Activated naive CD8-positive, alpha-beta T cell treated with anti-CD3 and anti-CD28 coated beads, Interleukin-2, amount 50 U/mL, for 24 hours (primary cell): ENCODE measurements at regions not wholly inside any gene's neighbourhood (a gene's known extent, or its start where the extent isn't known, plus 50 kb on each side); places are given as distances from the start of the nearest gene placed in this dataset.

Source experiments
- ATAC-seq: fragments of 150-1000 bp; cut with Tn5 transposase; one replicate; pipeline ENCODE4 v1.10.0; 2021
- DNase-seq: peaks from one replicate; pipeline ENCODE4 v3.0.0; 2021
- H3K27ac Mint-ChIP-seq: one replicate; pipeline ENCODE4 v1.8.0; 2021; ENCODE audit warnings: mild to moderate bottlenecking, mixed read lengths
- H3K27me3 Mint-ChIP-seq: one replicate; pipeline ENCODE4 v1.8.0; 2021; ENCODE audit warnings: mixed read lengths
- H3K36me3 Mint-ChIP-seq: one replicate; pipeline ENCODE4 v1.8.0; 2021; ENCODE audit warnings: low read depth, mixed read lengths
- H3K4me1 Mint-ChIP-seq: one replicate; pipeline ENCODE4 v1.8.0; 2021; ENCODE audit warnings: mixed read lengths
- H3K4me3 Mint-ChIP-seq: one replicate; pipeline ENCODE4 v1.8.0; 2021; ENCODE audit warnings: mild to moderate bottlenecking, moderate library complexity, mixed read lengths
- H3K9me3 Mint-ChIP-seq: one replicate; pipeline ENCODE4 v1.8.0; 2021; ENCODE audit warnings: mixed read lengths

DNA sequence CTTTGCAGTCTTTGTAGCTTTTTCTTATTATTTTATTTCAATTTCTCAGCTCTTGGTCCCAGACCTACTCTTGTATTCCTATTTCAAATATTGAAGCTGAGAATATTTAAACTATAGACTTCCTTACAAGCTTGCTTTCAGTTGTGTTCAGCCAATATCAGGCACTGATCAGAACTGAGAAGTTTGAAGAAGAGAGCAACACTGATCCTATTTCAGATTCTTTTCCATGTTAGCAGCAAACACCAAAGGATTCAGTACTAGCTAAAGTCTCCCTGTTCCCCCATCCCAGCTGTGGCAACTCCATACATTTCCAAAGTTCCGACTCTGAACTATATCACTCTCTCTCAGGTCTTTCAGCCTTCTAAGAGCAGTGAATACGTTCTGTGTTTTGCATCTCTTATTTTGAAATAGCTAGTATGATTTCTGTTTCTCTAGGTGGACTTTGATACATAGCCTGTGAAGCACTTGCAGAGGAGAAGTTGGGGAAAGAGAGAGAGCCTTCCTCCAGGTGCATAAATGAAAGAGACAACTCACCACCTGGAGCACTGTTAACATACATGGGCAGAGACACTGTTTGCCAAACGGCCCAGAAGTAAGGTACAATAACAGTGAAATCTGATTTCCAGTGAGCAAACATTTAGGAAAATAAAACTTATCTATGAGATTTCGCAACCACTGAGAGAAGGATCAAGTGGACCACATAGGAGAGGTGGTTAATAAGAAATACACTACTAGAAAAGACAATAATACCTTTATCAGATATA is 135.0 kb upstream of the ZNF804A start:
- DNase-seq (no peak), ATAC-seq (no peak)
- H3K4me1 Mint-ChIP-seq, result no peaks in the 10 kb centered on the region
- no peaks in the 10 kb centered on the region for H3K36me3 Mint-ChIP-seq
- H3K4me3 Mint-ChIP-seq, result no peak overlapping the region
- H3K27ac Mint-ChIP-seq, result no peak overlapping the region
- H3K27me3 Mint-ChIP-seq, result no peaks in the 10 kb centered on the region
- peaks cover 12% of the 10 kb centered on the region for H3K9me3 Mint-ChIP-seq

GRCh38 chr2:184463866-184464248 is 134.5 kb upstream of the ZNF804A start:
- no peak overlapping the region for H3K4me3 Mint-ChIP-seq
- H3K9me3 Mint-ChIP-seq, result peaks cover 12% of the 10 kb centered on the region
- no peak overlapping the region for H3K27ac Mint-ChIP-seq
- H3K36me3 Mint-ChIP-seq, result no peaks in the 10 kb centered on the region
- H3K4me1 Mint-ChIP-seq, result no peaks in the 10 kb centered on the region
- no peak for ATAC-seq
- no peaks in the 10 kb centered on the region for H3K27me3 Mint-ChIP-seq
- DNase-seq, result no peak

DNA sequence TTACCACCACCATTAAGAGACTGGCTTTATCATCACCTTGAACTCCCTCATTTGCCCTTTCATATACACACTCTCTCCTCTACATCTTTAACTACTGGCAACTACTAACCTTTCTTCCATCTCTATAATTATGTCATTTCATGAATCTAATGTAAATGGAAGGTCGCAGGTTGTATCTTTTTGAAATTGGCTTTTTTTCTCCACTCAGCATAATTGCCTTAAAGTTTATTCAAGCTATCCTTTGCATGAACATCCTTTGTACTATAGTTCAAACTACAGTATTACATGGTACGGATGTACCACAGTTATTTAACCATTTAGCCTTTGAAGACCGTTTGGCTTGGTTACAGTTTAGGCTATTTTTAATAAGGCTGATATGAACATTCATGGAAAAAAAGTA is 129.5 kb upstream of the ZNF804A start:
- peaks cover 14% of the 10 kb centered on the region for H3K9me3 Mint-ChIP-seq
- ATAC-seq, result no peak

GRCh38 chr2:184472481-184472880 is 125.8 kb upstream of the ZNF804A start:
- Mint-ChIP-seq H3K27me3 (no peaks in the 10 kb centered on the region), H3K27ac (no peak overlapping the region), H3K9me3 (peaks cover 7% of the 10 kb centered on the region), H3K36me3 (no peaks in the 10 kb centered on the region), H3K4me1 (no peaks in the 10 kb centered on the region), H3K4me3 (no peak overlapping the region)
- DNase-seq, result no peak
- ATAC-seq, result no peak

More for the DNA sequence above, 129.5 kb upstream of the ZNF804A start:
- Mint-ChIP-seq H3K36me3 (no peaks in the 10 kb centered on the region), H3K27ac (no peak overlapping the region), H3K27me3 (no peaks in the 10 kb centered on the region), H3K4me3 (no peak overlapping the region), H3K4me1 (no peaks in the 10 kb centered on the region)
- no peak for DNase-seq

GRCh38 chr2:184481865-184482264 is 116.5 kb upstream of the ZNF804A start:
- Mint-ChIP-seq H3K36me3 (no peaks in the 10 kb centered on the region), H3K4me1 (no peaks in the 10 kb centered on the region), H3K27me3 (no peaks in the 10 kb centered on the region), H3K9me3 (peaks cover 8% of the 10 kb centered on the region), H3K4me3 (no peak overlapping the region), H3K27ac (no peak overlapping the region)
- DNase-seq (no peak), ATAC-seq (no peak)

GRCh38 chr2:184498936-184499335 is 99.4 kb upstream of the ZNF804A start:
- DNase-seq, result no peak
- no peak for ATAC-seq
- H3K4me3 Mint-ChIP-seq, result no peak overlapping the region

DNA sequence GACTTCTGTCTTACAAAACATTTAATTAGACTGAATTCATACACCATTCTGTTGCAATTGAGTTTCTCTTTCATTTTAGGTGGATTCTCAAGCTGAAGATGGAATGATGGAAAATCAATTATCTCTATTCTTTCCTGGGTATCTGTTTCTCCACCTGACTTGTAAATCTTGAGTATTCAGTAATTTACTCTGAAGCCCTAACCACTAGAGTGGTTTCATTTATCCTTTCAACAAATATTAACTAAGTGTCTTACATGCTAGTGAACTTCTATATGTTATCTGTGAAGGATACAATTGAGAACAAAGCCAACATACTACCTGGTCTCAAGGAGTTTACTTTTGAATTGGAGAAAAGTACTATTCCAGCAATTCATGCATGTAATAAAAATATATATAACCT is 94.1 kb upstream of the ZNF804A start:
- peaks cover 3% of the 10 kb centered on the region for H3K9me3 Mint-ChIP-seq
- H3K27me3 Mint-ChIP-seq, result no peaks in the 10 kb centered on the region

More at GRCh38 chr2:184498936-184499335, 99.4 kb upstream of the ZNF804A start:
- no peaks in the 10 kb centered on the region for H3K27me3 Mint-ChIP-seq
- H3K9me3 Mint-ChIP-seq, result peaks cover 12% of the 10 kb centered on the region
- no peak overlapping the region for H3K27ac Mint-ChIP-seq
- H3K4me1 Mint-ChIP-seq, result no peaks in the 10 kb centered on the region
- no peaks in the 10 kb centered on the region for H3K36me3 Mint-ChIP-seq

GRCh38 chr2:184507254-184507653 is 91.1 kb upstream of the ZNF804A start:
- H3K27ac Mint-ChIP-seq, result no peak overlapping the region

More for the DNA sequence above, 94.1 kb upstream of the ZNF804A start:
- ATAC-seq (no peak), DNase-seq (no peak)
- H3K27ac Mint-ChIP-seq, result no peak overlapping the region
- no peaks in the 10 kb centered on the region for H3K36me3 Mint-ChIP-seq
- H3K4me1 Mint-ChIP-seq, result no peaks in the 10 kb centered on the region
- H3K4me3 Mint-ChIP-seq, result no peak overlapping the region

GRCh38 chr2:184517402-184517801 is 80.9 kb upstream of the ZNF804A start:
- no peaks in the 10 kb centered on the region for H3K36me3 Mint-ChIP-seq
- H3K27me3 Mint-ChIP-seq, result no peaks in the 10 kb centered on the region
- no peak overlapping the region for H3K4me3 Mint-ChIP-seq
- no peak overlapping the region for H3K27ac Mint-ChIP-seq
- DNase-seq, result no peak
- no peaks in the 10 kb centered on the region for H3K4me1 Mint-ChIP-seq
- no peak for ATAC-seq
- H3K9me3 Mint-ChIP-seq, result peaks cover 10% of the 10 kb centered on the region

More at GRCh38 chr2:184507254-184507653, 91.1 kb upstream of the ZNF804A start:
- Mint-ChIP-seq H3K4me3 (no peak overlapping the region), H3K36me3 (no peaks in the 10 kb centered on the region), H3K9me3 (peaks cover 9% of the 10 kb centered on the region), H3K27me3 (no peaks in the 10 kb centered on the region), H3K4me1 (no peaks in the 10 kb centered on the region)
- no peak for DNase-seq
- no peak for ATAC-seq

DNA sequence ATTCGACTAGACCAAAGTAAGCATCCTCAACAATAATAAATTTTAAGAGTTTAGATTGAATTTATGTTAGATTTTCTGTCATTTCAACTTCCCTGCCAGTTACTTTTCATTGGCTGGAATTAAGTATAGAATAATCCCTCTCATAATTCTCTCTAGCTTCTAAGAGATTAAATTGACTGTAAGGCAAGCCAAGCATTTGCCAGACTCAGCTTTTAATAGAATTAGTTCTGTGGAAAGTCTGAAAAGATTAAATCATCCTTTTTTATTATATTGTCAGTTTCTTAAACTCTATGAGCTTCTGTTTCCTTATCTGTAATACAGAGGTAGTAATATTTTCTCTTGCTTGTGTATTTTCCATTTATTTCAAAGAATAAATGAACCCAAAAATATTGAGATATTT is 77.9 kb upstream of the ZNF804A start:
- no peaks in the 10 kb centered on the region for H3K4me1 Mint-ChIP-seq
- DNase-seq (no peak), ATAC-seq (no peak)
- H3K36me3 Mint-ChIP-seq, result no peaks in the 10 kb centered on the region
- H3K27ac Mint-ChIP-seq, result no peak overlapping the region
- H3K27me3 Mint-ChIP-seq, result no peaks in the 10 kb centered on the region
- no peak overlapping the region for H3K4me3 Mint-ChIP-seq
- peaks cover 10% of the 10 kb centered on the region for H3K9me3 Mint-ChIP-seq

DNA sequence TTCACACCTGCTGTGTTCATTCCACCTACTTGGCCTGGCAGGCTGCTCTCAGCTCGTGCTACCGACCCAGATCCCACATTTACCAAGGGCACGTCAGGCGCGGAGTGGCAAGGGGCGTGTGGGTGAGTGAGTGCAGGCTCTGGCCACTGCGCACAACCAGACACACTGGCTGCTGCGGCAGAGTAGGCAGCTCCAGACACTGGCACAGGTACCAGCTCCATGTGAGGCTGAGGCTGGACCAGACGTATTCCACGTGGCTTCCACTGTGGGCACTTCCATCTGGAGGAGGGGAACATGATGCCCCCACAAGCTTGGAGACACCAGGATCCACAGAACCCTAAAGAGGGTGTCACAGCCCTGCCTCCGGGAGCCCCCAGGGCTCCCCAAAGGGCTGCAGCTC is 74.6 kb upstream of the ZNF804A start:
- Mint-ChIP-seq H3K27me3 (no peaks in the 10 kb centered on the region), H3K9me3 (peaks cover 15% of the 10 kb centered on the region), H3K4me1 (no peaks in the 10 kb centered on the region), H3K4me3 (no peak overlapping the region), H3K27ac (no peak overlapping the region), H3K36me3 (no peaks in the 10 kb centered on the region)
- DNase-seq (no peak), ATAC-seq (no peak)

DNA sequence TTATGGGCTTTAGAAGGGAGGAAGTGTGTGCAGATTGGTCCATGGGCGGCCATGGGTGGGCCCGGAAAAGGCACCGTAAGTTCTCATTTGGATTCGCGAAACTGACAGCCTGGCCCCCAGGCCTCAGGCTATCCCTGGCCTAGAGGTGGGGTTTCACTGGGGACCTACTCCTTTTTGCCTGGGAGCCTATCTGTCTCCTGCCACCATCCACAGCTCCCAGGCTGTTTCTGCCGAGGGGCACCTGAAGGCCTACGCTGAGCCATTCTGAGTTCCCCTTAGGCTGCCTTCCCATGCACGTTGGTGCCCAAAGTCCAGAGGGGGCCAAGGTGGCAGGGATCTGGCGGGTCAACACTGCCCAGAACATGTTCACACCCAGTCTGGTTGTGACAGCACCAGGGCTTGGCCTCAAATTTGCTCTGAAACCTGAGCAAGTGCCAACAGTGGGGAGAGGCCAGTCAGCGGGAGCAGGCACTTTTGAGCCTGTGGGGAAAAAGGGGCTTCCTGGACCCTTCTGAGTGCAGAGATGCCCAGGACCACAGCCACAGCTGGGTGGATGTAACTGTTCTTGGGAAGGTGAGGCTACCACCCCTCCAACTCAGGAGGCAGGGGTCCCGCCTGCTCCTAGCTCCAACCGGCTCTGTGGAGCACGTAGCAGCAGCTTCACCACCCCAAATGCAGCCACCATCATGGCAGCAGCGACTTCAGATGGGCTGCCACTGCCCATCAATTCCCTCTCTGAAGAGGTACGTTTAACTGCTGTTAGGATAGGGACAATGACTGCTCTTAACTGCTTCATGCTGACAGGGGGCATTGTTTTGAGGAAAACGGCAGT is 73.6 kb upstream of the ZNF804A start:
- no peak overlapping the region for H3K4me3 Mint-ChIP-seq
- no peak for ATAC-seq

DNA sequence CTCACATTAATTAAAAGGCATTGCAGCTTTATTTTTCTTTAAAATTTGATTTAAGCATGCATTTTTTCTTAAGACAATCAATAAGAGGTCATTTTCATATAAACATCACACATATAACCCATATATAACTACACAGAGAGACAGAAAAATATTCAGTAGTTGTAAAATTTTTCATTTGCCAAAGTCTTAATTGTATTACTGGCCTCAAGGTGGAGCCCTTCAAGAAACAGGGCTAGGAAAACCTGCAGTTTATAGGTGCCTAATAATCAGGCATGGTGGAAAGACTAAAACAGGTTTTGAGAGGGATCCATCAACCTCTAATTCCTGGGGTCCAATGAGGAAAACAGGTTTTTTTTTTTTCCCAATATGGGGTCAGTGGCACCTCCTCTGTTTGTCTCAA is 71.3 kb upstream of the ZNF804A start:
- H3K4me3 Mint-ChIP-seq, result no peak overlapping the region
- H3K9me3 Mint-ChIP-seq, result peaks cover 15% of the 10 kb centered on the region
- no peaks in the 10 kb centered on the region for H3K36me3 Mint-ChIP-seq
- H3K4me1 Mint-ChIP-seq, result no peaks in the 10 kb centered on the region
- no peaks in the 10 kb centered on the region for H3K27me3 Mint-ChIP-seq
- H3K27ac Mint-ChIP-seq, result no peak overlapping the region
- DNase-seq (no peak), ATAC-seq (no peak)

More for the DNA sequence above, 73.6 kb upstream of the ZNF804A start:
- no peaks in the 10 kb centered on the region for H3K27me3 Mint-ChIP-seq
- H3K4me1 Mint-ChIP-seq, result no peaks in the 10 kb centered on the region
- no peaks in the 10 kb centered on the region for H3K36me3 Mint-ChIP-seq
- no peak overlapping the region for H3K27ac Mint-ChIP-seq
- no peak for DNase-seq
- peaks cover 15% of the 10 kb centered on the region for H3K9me3 Mint-ChIP-seq

DNA sequence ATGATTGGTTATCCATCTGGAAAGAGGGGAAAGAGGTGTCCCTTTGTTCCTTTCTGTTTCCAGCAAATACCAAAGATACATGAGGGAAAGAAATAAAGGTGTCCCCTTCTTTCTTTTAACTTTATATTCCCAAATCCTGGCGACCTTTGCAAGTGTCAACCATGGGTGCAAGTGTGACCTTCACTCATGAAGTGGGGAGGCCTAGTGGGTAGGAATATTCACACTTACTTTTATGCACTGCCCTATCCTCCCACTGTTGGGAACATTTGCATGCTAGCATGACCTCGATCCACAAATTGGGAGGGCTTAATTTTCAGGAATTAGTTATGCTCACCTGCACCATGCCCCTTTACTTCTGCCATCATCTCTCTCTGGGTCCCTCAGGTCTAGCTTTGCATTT is 70.2 kb upstream of the ZNF804A start:
- Mint-ChIP-seq H3K4me3 (no peak overlapping the region), H3K27ac (no peak overlapping the region), H3K9me3 (peaks cover 15% of the 10 kb centered on the region), H3K4me1 (no peaks in the 10 kb centered on the region), H3K27me3 (no peaks in the 10 kb centered on the region), H3K36me3 (no peaks in the 10 kb centered on the region)
- no peak for DNase-seq
- ATAC-seq, result no peak

DNA sequence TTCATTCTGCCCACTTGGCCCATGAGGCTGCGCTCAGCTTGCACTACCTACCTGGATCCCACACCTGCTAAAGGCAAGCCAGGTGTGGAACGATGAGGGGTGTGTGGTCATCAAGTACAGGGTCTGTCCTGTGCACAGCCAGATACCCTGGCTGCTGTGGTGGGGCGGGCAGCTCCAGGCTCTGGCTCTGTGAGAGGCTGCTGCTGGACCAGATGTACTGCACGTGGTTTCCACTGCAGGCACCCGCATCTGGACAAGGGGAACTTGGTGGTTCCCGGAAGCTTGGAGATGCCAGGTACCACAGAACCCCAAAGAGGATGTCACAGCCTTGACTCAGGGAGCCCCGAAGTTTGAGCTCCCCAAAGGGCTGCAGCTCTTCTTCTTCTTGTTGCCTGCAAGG is 68.1 kb upstream of the ZNF804A start:
- Mint-ChIP-seq H3K36me3 (no peaks in the 10 kb centered on the region), H3K27me3 (no peaks in the 10 kb centered on the region), H3K27ac (no peak overlapping the region), H3K4me1 (no peaks in the 10 kb centered on the region), H3K9me3 (peaks cover 15% of the 10 kb centered on the region), H3K4me3 (no peak overlapping the region)
- DNase-seq (no peak), ATAC-seq (no peak)
